ENCODE measurements at regions not wholly inside any gene's neighbourhood (a gene's known extent, or its start where the extent isn't known, plus 50 kb on each side); places are given as distances from the start of the nearest gene placed in this dataset.

- in situ Hi-C loops (cut with HindIII; ENCODE audit: low sequenced_read_pairs) = no loop called here
- DNase-seq (ENCODE audit: low spot score) = no peak
These were observed 79.1 kb upstream of the FAM120A start for GRCh38 chr9:93372391-93372790.

GRCh38 chr9:93376411-93376810 is 75.1 kb upstream of the FAM120A start:
- in situ Hi-C loops (cut with HindIII; ENCODE audit: low sequenced_read_pairs) = no loop called here
- no peak for DNase-seq (ENCODE audit: low spot score)

GRCh38 chr9:93378276-93378675 is 73.2 kb upstream of the FAM120A start:
- in situ Hi-C loops (cut with HindIII; ENCODE audit: low sequenced_read_pairs) = no loop called here
- DNase-seq (ENCODE audit: low spot score) = no peak

GRCh38 chr9:93379051-93379450 is 72.4 kb upstream of the FAM120A start:
- DNase-seq (ENCODE audit: low spot score) = no peak
- in situ Hi-C loops (cut with HindIII; ENCODE audit: low sequenced_read_pairs) = no loop called here

GRCh38 chr9:93380410-93381060 is 71.0 kb upstream of the FAM120A start:
- peak; percentile 1 for DNase-seq (ENCODE audit: low spot score)
- in situ Hi-C loops (cut with HindIII; ENCODE audit: low sequenced_read_pairs) = no loop called here

DNA sequence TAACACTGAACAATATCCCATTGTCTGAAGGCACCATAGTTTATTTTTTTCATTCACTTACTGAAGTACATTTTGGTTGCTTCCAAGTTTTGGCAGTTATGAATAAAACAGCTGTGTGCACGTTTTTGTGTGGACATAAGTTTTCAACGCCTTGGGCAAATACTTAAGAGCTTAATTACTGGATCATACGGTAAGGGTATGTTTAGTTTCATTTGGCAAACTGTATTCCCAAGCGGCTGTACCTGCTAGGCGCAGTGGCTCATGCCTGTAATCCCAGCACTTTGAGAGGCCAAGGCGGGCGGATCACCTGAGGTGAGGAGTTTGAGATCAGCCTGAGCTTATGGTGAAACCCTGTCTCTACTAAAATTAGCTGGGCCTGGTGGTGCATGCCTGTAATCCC is 63.7 kb upstream of the FAM120A start:
- DNase-seq (ENCODE audit: low spot score) = no peak
- in situ Hi-C loops (cut with HindIII; ENCODE audit: low sequenced_read_pairs) = no loop called here

- DNase-seq (ENCODE audit: low spot score) = no peak
- in situ Hi-C loops (cut with HindIII; ENCODE audit: low sequenced_read_pairs) = no loop called here
These were observed 60.5 kb upstream of the FAM120A start for GRCh38 chr9:93390953-93391515.

DNA sequence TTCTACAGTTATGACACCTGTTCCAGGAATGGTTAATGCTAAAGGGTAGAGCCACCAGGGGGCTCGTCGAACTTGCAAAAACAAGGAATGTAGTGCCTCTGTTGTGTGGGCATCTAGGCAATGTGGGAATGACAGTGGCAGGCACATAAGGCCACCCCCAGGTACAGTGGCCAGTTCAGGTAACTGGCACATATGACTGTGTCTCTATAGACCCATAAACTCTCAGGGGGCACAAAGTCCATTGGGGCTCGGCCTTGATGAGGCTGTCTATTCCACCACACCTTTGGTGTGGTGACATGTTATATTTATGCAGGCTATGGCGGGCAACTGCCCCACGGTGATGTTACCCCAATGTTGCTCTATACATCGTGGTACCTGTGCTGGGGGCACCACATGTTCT is 59.6 kb upstream of the FAM120A start:
- in situ Hi-C loops (cut with HindIII; ENCODE audit: low sequenced_read_pairs) = no loop called here
- DNase-seq (ENCODE audit: low spot score) = no peak

GRCh38 chr9:93392974-93393373 is 58.5 kb upstream of the FAM120A start:
- in situ Hi-C loops (cut with HindIII; ENCODE audit: low sequenced_read_pairs) = no loop called here
- no peak for DNase-seq (ENCODE audit: low spot score)
